ENCODE measurements at regions not wholly inside any gene's neighbourhood (a gene's known extent, or its start where the extent isn't known, plus 50 kb on each side); places are given as distances from the start of the nearest gene placed in this dataset.
"Not testable (repeated sequence)": the region's sequence is repeated elsewhere in the genome, so short reads cannot be mapped to it uniquely, and the experiment has no call there.

DNA sequence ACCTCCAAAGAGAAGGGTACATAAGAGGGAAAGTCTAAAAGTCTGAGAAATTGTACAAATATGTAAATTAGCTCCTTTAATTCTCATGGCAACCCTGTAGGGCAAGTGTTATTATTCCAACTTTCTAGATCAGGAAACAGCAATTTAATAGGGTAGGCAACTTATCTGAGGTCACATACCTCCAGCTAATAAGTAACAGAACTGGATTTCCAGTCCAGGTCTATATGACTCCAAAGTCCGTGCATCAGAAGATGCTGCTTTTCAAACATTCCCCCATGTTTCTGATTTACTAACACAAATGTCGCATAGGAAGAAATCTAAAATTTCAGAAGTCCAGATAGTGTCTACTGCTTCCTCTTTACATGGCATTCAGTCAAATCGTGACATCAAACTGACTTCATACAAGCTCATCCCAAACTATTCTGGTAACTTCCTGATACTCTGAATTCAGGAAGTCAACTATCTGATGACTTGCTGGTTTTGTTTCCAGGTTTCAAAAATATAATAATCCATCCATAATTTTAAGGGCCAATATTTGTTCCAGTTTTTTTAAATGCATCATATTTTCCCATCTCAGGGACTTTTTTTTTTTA lies 419.3 kb upstream of the ACVR2A start:
- DNase-seq, result no peak
- in situ Hi-C loops (cut with HindIII; ENCODE audit: low pct_ligation_motif_present, low sequenced_read_pairs), result no loop called here
- Histone ChIP-seq H3K27me3 (replicated peaks) (no peaks in the 10 kb centered on the region), H3K27ac (no peak overlapping the region), H3K4me3 (ENCODE audit: low read depth, low read length) (no peak overlapping the region), H3K36me3 (replicated peaks) (no peaks in the 10 kb centered on the region)
- TF ChIP-seq, protein P1, sequence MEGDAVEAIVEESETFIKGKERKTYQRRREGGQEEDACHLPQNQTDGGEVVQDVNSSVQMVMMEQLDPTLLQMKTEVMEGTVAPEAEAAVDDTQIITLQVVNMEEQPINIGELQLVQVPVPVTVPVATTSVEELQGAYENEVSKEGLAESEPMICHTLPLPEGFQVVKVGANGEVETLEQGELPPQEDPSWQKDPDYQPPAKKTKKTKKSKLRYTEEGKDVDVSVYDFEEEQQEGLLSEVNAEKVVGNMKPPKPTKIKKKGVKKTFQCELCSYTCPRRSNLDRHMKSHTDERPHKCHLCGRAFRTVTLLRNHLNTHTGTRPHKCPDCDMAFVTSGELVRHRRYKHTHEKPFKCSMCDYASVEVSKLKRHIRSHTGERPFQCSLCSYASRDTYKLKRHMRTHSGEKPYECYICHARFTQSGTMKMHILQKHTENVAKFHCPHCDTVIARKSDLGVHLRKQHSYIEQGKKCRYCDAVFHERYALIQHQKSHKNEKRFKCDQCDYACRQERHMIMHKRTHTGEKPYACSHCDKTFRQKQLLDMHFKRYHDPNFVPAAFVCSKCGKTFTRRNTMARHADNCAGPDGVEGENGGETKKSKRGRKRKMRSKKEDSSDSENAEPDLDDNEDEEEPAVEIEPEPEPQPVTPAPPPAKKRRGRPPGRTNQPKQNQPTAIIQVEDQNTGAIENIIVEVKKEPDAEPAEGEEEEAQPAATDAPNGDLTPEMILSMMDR (IDR thresholded peaks at IDR 0.05; ENCODE audit: low read depth, low read length, missing control alignments), result no peak

DNA sequence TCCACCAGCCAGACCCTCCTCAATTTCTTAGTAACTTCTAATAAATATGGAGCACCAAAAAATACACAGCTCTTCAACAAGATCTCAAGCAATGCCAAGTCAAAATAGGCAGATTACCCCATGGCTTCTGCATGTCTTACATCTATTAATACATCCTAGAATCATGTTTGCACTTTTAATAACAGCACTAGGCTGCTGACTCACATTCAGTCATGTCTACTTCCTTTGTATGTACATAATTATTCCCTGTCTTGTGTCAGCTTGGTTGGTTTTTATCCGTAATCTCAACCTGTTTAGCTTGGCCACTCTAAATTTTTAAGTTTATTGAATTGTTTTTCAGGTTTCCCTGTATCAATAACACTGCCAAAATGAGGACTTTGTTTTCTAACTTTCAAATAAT lies 420.1 kb upstream of the ACVR2A start:
- in situ Hi-C loops (cut with HindIII; ENCODE audit: low pct_ligation_motif_present, low sequenced_read_pairs), result no loop called here
- Histone ChIP-seq H3K27ac (no peak overlapping the region), H3K36me3 (replicated peaks) (no peaks in the 10 kb centered on the region), H3K4me3 (ENCODE audit: low read depth, low read length) (no peak overlapping the region), H3K27me3 (replicated peaks) (no peaks in the 10 kb centered on the region)
- no peak for DNase-seq
- TF ChIP-seq, protein P1 (IDR thresholded peaks at IDR 0.05; ENCODE audit: low read depth, low read length, missing control alignments), result no peak

DNA sequence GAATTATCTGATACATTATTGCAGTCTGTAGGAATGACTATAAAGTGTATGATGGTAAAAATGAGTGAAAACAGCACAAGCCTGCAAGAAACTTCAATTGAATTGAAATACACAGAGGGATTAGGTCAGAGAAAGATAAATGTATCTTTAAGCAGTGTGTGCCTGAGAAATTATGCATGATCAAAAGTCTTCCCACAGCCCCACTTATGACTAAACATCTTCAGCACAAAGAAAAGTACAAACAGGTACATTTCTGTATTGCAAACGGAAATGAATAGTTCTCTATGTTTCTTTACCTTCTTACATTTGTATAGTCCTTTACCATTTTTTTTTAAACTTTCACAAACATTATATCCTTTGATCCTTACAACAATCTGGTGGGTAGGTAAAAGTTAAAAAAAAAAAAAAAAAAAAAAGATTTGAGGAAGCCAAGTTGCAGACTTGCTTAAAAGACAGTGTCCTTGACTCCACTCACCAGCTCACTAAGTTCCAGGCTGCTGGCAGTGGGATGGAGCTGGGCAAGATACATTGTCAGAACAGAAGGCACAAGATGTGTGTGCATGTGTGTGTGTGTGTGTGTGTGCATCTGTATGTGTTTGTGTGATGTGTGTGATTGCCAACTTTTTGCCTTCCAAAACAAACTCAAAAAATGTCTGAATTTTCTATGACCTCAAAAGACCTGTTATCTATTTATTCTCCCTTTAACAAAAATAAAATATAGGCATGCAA lies 423.7 kb upstream of the ACVR2A start:
- H3K36me3 ChIP-seq (replicated peaks), result no peaks in the 10 kb centered on the region
- no peaks in the 10 kb centered on the region for H3K27me3 ChIP-seq (replicated peaks)

DNA sequence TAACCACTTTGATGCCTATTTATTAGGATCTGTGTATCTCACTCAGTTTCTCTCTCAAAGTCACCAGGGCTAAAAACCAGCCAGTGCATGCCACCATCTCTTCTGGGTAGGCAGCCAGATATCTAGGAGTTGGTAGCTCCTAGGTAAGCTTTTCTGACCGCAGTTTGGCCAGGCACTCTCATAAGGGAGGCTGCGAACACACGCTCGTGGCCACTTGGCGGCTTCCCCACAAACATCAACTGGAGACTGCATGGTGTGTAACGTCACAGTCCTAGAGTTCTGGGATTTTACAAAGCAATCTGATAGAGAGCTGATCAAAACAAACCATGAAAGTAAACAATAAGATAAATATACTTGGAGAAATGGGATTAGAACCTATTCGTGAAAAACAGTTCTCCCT lies 424.3 kb upstream of the ACVR2A start:
- in situ Hi-C loops (cut with HindIII; ENCODE audit: low pct_ligation_motif_present, low sequenced_read_pairs), result no loop called here
- no peaks in the 10 kb centered on the region for H3K36me3 ChIP-seq (replicated peaks)
- H3K27me3 ChIP-seq (replicated peaks), result no peaks in the 10 kb centered on the region
- no peak for DNase-seq
- no peak overlapping the region for H3K27ac ChIP-seq
- TF ChIP-seq, protein P1 (IDR thresholded peaks at IDR 0.05; ENCODE audit: low read depth, low read length, missing control alignments), result no peak
- H3K4me3 ChIP-seq (ENCODE audit: low read depth, low read length), result no peak overlapping the region

More for the DNA sequence above, 423.7 kb upstream of the ACVR2A start:
- no peak overlapping the region for H3K4me3 ChIP-seq (ENCODE audit: low read depth, low read length)
- in situ Hi-C loops (cut with HindIII; ENCODE audit: low pct_ligation_motif_present, low sequenced_read_pairs), result no loop called here
- H3K27ac ChIP-seq, result no peak overlapping the region
- TF ChIP-seq, protein P1 (IDR thresholded peaks at IDR 0.05; ENCODE audit: low read depth, low read length, missing control alignments), result no peak
- no peak for DNase-seq

DNA sequence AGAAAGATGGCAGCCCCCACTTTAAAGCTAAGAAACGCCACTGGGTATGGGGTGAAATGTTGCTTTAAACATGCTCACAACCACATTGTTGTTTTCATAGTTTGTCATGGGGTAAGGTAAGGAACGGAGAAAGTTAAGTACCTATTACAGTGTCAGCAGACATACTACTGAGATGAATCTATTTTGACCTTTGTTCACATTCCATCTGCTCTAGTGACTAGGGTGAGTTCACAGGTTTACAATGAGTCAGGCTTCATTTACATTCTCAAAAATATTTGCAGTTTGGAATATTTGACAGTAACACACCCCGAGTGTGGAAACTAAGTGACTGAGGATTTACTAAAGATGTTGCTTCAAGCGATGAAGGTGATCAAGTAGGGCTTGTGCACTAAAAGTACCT lies 428.7 kb upstream of the ACVR2A start:
- DNase-seq, result no peak
- Histone ChIP-seq H3K36me3 (replicated peaks) (no peaks in the 10 kb centered on the region), H3K27ac (no peak overlapping the region), H3K4me3 (ENCODE audit: low read depth, low read length) (no peak overlapping the region), H3K27me3 (replicated peaks) (no peaks in the 10 kb centered on the region)
- in situ Hi-C loops (cut with HindIII; ENCODE audit: low pct_ligation_motif_present, low sequenced_read_pairs), result no loop called here
- TF ChIP-seq, protein P1 (IDR thresholded peaks at IDR 0.05; ENCODE audit: low read depth, low read length, missing control alignments), result no peak

DNA sequence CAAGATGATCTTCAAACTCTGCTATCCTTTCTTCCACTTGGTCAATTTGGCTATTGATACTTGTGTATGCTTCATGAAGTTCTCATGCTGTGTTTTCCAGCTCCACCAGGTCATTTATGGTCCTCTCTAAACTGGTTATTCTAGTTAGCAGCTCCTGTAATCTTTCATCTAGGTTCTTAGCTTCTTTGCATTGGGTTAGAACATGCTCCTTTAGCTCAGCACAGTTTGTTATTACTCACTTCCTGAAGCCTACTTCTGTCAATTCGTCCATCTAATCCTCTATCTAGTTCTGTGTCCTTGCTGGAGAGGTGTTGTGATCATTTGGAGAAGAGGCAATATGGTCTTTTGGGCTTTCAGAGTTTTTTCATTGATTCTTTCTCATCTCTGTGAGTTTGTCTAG lies 430.2 kb upstream of the ACVR2A start:
- H3K36me3 ChIP-seq (replicated peaks); H3K27me3 ChIP-seq (replicated peaks); DNase-seq; in situ Hi-C loops (cut with HindIII; ENCODE audit: low pct_ligation_motif_present, low sequenced_read_pairs); H3K27ac ChIP-seq; H3K4me3 ChIP-seq (ENCODE audit: low read depth, low read length): not testable (repeated sequence)
